GM19395 (cell line): ENCODE measurements at regions not wholly inside any gene's neighbourhood (a gene's known extent, or its start where the extent isn't known, plus 50 kb on each side); places are given as distances from the start of the nearest gene placed in this dataset.

ENCODE experiments used
- ATAC-seq: cut with Tn5 transposase; IDR thresholded peaks from one replicate; pipeline ENCODE4 v1.9.1; 2021; ENCODE audit warnings: mild to moderate bottlenecking, moderate library complexity; ENCODE audit not compliant: unreplicated experiment

DNA sequence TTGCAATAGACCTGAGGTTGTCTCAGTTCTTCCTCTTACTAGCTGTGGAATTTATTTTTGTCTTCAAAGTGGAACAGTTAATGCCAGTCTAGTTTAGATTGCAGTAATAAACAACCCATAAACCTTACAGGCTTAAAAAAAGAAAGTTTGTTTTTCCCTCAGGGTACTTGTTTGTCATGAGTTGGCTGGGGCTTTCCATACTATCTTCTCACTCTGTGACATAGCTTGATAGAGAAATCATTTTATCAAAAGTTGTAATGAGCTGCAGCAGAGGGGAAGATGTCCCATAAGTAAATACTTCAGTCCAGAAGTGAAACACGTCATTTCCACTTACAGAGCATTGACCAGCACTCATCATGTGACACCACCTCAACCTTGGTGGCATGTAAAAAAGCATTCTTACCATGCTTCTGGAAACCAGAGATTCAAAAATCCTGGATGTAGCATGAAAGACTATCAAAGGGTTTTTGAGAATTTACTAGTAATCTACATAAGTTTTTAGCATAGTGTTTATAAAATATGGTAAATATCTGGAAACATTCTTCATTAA, 62.8 kb upstream of the COL11A1 start:
- ATAC-seq, result no peak

DNA sequence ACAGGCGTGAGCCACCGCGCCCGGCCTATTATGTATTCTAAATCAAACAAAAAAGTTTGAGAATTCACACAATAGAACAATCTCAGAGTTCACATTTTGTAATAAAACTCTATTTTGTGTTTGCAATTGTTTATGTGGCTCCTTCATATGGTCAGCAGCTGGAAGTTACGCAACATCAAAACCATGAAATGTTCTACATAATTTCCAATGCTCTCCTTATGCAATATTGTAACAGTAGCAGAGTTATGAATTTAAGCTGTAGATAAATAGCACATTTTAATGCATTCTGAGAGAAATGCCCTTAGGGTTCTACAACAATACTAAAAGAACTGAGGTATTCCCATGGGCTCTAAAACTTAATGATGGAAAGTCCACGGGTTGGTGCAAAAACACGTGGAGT, 62.3 kb upstream of the COL11A1 start:
- ATAC-seq, result no peak

DNA sequence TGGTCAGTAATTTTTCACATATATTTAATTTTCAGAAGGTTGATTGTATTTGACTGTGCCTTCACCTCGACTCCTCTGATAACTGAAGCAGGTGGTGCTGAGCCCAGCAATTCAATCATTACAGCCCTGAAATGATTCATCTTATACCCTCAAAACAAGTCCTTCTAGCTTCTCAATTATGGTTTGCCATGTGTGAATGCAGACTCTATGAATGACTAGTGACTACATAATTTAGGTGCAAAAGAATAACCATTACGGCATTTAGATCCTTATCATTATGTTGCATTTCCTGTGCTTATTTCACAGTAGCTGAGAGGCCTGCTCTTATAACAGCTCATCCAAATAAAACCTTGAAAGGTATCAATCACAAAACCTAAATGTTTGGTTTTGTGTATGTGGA, 54.0 kb upstream of the COL11A1 start:
- no peak for ATAC-seq

DNA sequence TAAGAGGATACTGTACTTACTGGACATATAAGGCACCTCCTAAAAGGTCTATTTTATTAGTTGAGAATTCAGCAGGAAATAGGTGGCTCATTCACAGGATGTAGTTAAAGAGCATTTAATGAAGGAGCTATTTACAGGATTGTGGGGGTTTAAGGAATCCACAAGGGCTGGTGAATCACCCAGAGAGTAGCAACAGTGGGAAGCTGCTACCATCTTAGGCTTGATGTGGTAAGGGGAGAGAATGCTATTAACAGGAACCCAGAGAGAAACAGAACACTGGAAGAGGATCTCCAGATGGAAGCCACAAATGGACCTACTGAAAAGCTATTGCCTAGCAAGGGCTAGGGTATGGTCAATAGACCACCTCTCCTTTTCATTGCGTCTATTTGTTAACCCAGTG, 52.0 kb upstream of the COL11A1 start:
- ATAC-seq, result no peak
